ENCODE measurements at regions not wholly inside any gene's neighbourhood (a gene's known extent, or its start where the extent isn't known, plus 50 kb on each side); places are given as distances from the start of the nearest gene placed in this dataset.
"Not testable (repeated sequence)": the region's sequence is repeated elsewhere in the genome, so short reads cannot be mapped to it uniquely, and the experiment has no call there.

GRCh38 chr1:81288689-81289088 is 512.0 kb upstream of the ADGRL2 start:
- ATAC-seq (no peak), DNase-seq (no peak)
- intact Hi-C loops (cut with micrococcal nuclease) = no loop called here

GRCh38 chr1:81287411-81288080 is 513.2 kb upstream of the ADGRL2 start:
- ATAC-seq (no peak), DNase-seq (no peak)
- intact Hi-C loops (cut with micrococcal nuclease) = no loop called here

GRCh38 chr1:81270051-81270450 is 530.7 kb upstream of the ADGRL2 start:
- intact Hi-C loops (cut with micrococcal nuclease) = no loop called here
- DNase-seq (no peak), ATAC-seq (no peak)

GRCh38 chr1:81264976-81265375 is 535.8 kb upstream of the ADGRL2 start:
- DNase-seq (no peak), ATAC-seq (no peak)
- intact Hi-C loops (cut with micrococcal nuclease) = no loop called here

- ATAC-seq (no peak), DNase-seq (no peak)
- intact Hi-C loops (cut with micrococcal nuclease) = no loop called here
These were observed 540.9 kb upstream of the ADGRL2 start for GRCh38 chr1:81259625-81260411.

GRCh38 chr1:81254560-81254959 is 546.2 kb upstream of the ADGRL2 start:
- intact Hi-C loops (cut with micrococcal nuclease) = no loop called here
- ATAC-seq (no peak), DNase-seq (no peak)

GRCh38 chr1:81254068-81254467 is 546.7 kb upstream of the ADGRL2 start:
- intact Hi-C loops (cut with micrococcal nuclease) = no loop called here
- ATAC-seq = no peak

GRCh38 chr1:81252471-81253151 is 548.1 kb upstream of the ADGRL2 start:
- DNase-seq = no peak
- intact Hi-C loops (cut with micrococcal nuclease) = no loop called here
- ATAC-seq = no peak

More at GRCh38 chr1:81254068-81254467, 546.7 kb upstream of the ADGRL2 start:
- no peak for DNase-seq

GRCh38 chr1:81250825-81251224 is 549.9 kb upstream of the ADGRL2 start:
- ATAC-seq; DNase-seq; intact Hi-C loops (cut with micrococcal nuclease): not testable (repeated sequence)

- ATAC-seq; intact Hi-C loops (cut with micrococcal nuclease); DNase-seq: not testable (repeated sequence)
These were observed 555.5 kb upstream of the ADGRL2 start for GRCh38 chr1:81245084-81245715.

GRCh38 chr1:81244612-81245011 is 556.1 kb upstream of the ADGRL2 start:
- ATAC-seq; intact Hi-C loops (cut with micrococcal nuclease); DNase-seq: not testable (repeated sequence)

- ATAC-seq (peak; percentile 41), DNase-seq (no peak)
- intact Hi-C loops (cut with micrococcal nuclease) = no loop called here
These were observed 558.6 kb upstream of the ADGRL2 start for GRCh38 chr1:81242103-81242502.

- intact Hi-C loops (cut with micrococcal nuclease) = no loop called here
- no peak for ATAC-seq
These were observed 562.6 kb upstream of the ADGRL2 start for GRCh38 chr1:81238129-81238528.

GRCh38 chr1:81237473-81238089 is 563.2 kb upstream of the ADGRL2 start:
- no peak for DNase-seq
- ATAC-seq = no peak
- intact Hi-C loops (cut with micrococcal nuclease) = no loop called here

More at GRCh38 chr1:81238129-81238528, 562.6 kb upstream of the ADGRL2 start:
- DNase-seq = no peak

- intact Hi-C loops (cut with micrococcal nuclease) = no loop called here
- DNase-seq (no peak), ATAC-seq (no peak)
These were observed 566.5 kb upstream of the ADGRL2 start for GRCh38 chr1:81234237-81234636.

- intact Hi-C loops (cut with micrococcal nuclease) = no loop called here
- ATAC-seq = no peak
- DNase-seq = no peak
These were observed 567.1 kb upstream of the ADGRL2 start for GRCh38 chr1:81233591-81233990.

- intact Hi-C loops (cut with micrococcal nuclease) = no loop called here
- no peak for ATAC-seq
- no peak for DNase-seq
These were observed 568.3 kb upstream of the ADGRL2 start for GRCh38 chr1:81232420-81232819.

GRCh38 chr1:81231729-81232038 is 569.0 kb upstream of the ADGRL2 start:
- DNase-seq (no peak), ATAC-seq (no peak)
- intact Hi-C loops (cut with micrococcal nuclease) = no loop called here

- DNase-seq (no peak), ATAC-seq (no peak)
- intact Hi-C loops (cut with micrococcal nuclease) = no loop called here
These were observed 569.6 kb upstream of the ADGRL2 start for GRCh38 chr1:81230983-81231728.

All from left ventricle myocardium superior (tissue), 1 donor.